ENCODE measurements at regions not wholly inside any gene's neighbourhood (a gene's known extent, or its start where the extent isn't known, plus 50 kb on each side); places are given as distances from the start of the nearest gene placed in this dataset.

DNA sequence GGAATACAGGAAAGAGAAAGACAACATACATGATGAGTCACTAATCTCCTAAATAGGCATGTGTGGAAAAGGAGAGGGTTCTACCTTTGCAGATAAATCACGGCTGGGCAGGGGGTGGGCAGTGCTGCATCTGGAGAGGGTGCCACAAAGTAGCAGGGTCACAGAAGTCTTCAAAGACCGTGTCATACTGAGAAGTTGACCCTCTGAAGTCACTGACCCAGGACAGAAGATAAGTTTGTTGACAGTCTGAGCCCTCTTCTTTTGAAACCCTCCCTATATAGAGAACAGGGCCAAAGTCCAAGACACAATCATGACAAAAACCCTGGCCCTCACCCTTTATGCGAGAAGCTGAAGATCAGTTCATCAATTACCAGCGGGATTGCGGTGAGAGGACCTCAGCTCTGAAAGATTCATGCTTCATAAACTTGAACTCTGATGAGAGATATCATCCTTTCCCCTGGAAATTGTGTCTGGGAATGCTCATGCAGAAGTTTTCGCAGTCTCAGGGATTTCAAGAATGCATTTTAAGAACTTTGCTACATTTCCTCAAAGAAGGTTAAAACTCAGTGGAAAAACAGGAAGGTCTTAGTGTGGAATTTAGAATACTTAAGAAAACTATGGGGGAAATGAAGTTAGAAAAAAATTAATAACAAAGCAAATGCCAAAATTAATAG lies 129.5 kb downstream of the FAM124B start:
- intact Hi-C loops (cut with DNase I; ENCODE audit: low total_unique reads), result no loop called here
- 79 to 86% methylated on average over 6 of the region's 6 CpGs for WGBS, 2 donors
- no peak for TF ChIP-seq POLR2A (IDR thresholded peaks at IDR 0.05)
- TF ChIP-seq, protein P1, sequence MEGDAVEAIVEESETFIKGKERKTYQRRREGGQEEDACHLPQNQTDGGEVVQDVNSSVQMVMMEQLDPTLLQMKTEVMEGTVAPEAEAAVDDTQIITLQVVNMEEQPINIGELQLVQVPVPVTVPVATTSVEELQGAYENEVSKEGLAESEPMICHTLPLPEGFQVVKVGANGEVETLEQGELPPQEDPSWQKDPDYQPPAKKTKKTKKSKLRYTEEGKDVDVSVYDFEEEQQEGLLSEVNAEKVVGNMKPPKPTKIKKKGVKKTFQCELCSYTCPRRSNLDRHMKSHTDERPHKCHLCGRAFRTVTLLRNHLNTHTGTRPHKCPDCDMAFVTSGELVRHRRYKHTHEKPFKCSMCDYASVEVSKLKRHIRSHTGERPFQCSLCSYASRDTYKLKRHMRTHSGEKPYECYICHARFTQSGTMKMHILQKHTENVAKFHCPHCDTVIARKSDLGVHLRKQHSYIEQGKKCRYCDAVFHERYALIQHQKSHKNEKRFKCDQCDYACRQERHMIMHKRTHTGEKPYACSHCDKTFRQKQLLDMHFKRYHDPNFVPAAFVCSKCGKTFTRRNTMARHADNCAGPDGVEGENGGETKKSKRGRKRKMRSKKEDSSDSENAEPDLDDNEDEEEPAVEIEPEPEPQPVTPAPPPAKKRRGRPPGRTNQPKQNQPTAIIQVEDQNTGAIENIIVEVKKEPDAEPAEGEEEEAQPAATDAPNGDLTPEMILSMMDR (IDR thresholded peaks at IDR 0.05), result no peak
- no peak overlapping the region for H3K4me3 ChIP-seq (ENCODE audit: low read depth, poor library complexity, severe bottlenecking)
- DNase-seq (ENCODE audit: low spot score in 2 of 2), result no peak

DNA sequence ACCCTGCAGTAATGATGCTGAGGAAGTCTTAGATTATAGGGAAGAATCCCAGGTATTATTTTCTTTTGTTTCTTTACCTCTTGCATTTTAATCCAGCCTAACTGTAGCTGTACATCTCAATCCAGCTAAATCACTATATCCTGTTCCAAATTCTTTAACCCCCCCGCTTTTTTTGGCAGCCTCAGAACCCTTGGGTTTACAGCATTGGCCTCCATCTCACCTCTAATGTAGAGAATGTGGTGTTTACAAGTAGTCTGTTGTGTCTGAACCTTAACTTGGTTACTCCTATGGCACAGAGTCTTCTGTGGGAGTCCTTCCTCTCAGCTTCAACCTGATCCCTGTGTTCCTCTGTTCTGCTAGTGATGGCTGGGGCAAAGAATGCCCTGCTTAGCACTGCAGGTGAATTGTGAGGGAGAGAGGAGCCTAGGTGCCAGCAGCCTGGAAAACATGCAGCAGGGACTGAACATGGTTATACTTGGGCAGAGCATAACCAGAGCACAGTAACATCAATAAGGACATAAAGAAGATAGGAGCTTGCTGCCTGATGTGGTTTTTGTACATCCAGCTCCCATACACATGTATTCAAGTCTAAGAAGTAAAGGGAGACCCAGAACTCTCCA lies 130.2 kb downstream of the FAM124B start:
- no peak overlapping the region for H3K4me3 ChIP-seq (ENCODE audit: low read depth, poor library complexity, severe bottlenecking)
- WGBS, 2 donors, result 61 to 69% methylated on average over 1 of the region's 1 CpG
- intact Hi-C loops (cut with DNase I; ENCODE audit: low total_unique reads), result no loop called here
- no peak for DNase-seq (ENCODE audit: low spot score in 2 of 2)
- no peak for TF ChIP-seq POLR2A (IDR thresholded peaks at IDR 0.05)
- TF ChIP-seq, protein P1 (IDR thresholded peaks at IDR 0.05), result no peak

DNA sequence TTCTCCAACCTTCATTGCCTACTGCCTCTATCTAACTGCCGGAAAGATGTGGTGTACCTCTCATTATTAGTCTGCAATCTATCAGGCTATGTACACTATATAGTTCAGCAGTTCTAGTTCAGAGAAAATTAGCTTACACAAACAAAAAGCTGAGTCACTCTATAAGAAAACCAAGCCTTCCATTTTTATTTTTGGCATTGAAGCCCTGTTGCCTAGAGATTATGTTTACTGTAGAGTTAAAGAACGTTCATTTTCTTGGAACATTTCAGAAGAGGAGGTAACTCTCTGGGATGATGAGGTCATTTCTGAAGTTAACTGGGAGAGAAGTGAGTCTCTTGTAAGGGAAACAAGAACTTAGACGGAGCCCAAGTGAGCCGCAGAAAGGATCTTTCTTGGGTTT lies 133.5 kb downstream of the FAM124B start:
- no peak overlapping the region for H3K4me3 ChIP-seq (ENCODE audit: low read depth, poor library complexity, severe bottlenecking)
- intact Hi-C loops (cut with DNase I; ENCODE audit: low total_unique reads), result no loop called here
- TF ChIP-seq, protein P1 (IDR thresholded peaks at IDR 0.05), result no peak
- TF ChIP-seq POLR2A (IDR thresholded peaks at IDR 0.05), result no peak
- 36 to 47% methylated on average over 4 of the region's 4 CpGs for WGBS, 2 donors
- DNase-seq (ENCODE audit: low spot score in 2 of 2), result no peak

DNA sequence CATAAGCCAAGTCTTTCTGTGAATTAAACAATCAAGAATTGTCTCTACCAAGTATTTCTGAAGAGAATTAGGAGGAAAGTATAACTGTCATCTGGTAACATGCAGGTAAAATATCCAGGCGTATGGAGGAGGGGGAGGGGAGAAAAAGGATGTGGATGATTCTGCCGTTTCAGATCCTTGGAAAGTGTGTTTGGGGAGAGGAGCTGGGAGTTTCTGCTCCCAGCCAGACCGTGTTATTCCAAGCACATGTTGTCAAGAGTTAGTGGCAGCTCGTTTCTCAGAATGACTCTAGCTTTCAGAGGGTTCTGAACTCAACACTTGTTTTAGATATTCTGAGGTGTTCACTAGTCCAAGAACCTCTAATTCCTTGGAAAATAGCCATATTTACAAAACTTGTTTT lies 137.6 kb downstream of the FAM124B start:
- intact Hi-C loops (cut with DNase I; ENCODE audit: low total_unique reads), result no loop called here
- TF ChIP-seq POLR2A (IDR thresholded peaks at IDR 0.05), result no peak
- TF ChIP-seq, protein P1 (IDR thresholded peaks at IDR 0.05), result no peak
- 44 to 50% methylated on average over 4 of the region's 4 CpGs for WGBS, 2 donors
- no peak for DNase-seq (ENCODE audit: low spot score in 2 of 2)
- no peak overlapping the region for H3K4me3 ChIP-seq (ENCODE audit: low read depth, poor library complexity, severe bottlenecking)

DNA sequence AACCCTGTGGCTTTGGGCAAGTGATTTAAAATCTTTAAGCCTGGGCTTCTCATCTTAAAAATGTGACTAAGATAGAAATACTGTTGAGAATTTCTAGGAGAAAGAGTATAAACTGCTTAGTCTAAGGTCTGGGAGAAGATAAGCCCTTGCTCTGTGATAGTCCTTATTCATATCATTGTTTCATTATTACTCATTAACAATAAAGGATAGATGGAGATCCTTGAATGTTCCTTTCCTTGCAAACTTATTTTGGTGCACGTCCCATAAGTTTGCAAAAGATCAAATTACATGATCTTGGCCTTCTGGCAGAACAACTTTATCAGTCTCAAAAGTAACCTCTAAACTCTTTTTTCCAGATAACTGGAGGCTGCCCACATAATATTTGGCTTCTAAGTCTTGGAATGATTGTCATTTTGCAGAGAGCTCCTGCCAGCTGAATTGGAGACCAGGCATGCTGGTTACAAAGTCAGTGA lies 138.3 kb downstream of the FAM124B start:
- 31 to 40% methylated on average over 1 of the region's 1 CpG for WGBS, 2 donors
- no peak overlapping the region for H3K4me3 ChIP-seq (ENCODE audit: low read depth, poor library complexity, severe bottlenecking)
- intact Hi-C loops (cut with DNase I; ENCODE audit: low total_unique reads), result no loop called here
- TF ChIP-seq, protein P1 (IDR thresholded peaks at IDR 0.05), result no peak
- no peak for TF ChIP-seq POLR2A (IDR thresholded peaks at IDR 0.05)
- DNase-seq (ENCODE audit: low spot score in 2 of 2), result no peak

Data from lower leg skin (tissue), 4 donors.